ENCODE measurements at regions not wholly inside any gene's neighbourhood (a gene's known extent, or its start where the extent isn't known, plus 50 kb on each side); places are given as distances from the start of the nearest gene placed in this dataset.
"Not testable (repeated sequence)": the region's sequence is repeated elsewhere in the genome, so short reads cannot be mapped to it uniquely, and the experiment has no call there.

DNA sequence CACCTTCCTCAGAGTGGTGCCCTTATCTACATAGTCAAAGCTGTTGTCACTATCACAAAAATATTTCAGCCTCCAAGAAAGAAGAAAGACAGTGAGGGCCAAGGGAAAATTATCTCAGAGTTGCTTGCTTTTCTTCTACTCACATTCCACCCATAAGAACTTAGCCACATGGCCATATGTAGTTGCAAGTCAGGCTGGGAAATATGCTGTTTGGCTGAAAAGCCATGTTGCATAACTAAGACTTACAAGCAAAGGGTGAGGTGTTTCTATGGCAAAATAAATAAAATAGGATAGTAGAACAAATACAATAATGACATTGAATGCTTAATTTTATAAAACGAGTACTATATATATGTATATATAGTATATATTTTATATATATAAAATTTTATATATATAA lies 365.9 kb upstream of the PABPC4L start:
- no peak for DNase-seq

GRCh38 chr4:134560728-134561127 lies 359.1 kb upstream of the PABPC4L start:
- DNase-seq: no peak

DNA sequence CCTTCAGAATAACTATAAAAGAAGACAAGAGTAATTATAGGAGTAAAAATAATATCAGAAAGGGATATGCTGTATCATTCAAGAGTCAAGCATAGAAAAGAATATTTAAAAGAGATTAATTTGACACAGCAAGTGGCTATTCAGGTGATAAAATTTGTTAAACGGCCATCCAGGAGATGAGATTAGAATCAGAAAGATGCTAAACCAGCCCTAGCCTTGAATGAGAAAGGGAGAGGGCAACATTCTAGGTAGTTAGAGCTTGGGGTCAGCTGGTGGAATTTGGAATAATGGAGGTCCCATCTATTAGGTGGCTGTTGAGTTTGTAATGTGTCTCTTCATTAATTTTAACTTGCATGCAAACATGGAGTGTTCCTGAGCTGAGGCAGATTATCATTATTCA lies 350.5 kb upstream of the PABPC4L start:
- no peak for DNase-seq

DNA sequence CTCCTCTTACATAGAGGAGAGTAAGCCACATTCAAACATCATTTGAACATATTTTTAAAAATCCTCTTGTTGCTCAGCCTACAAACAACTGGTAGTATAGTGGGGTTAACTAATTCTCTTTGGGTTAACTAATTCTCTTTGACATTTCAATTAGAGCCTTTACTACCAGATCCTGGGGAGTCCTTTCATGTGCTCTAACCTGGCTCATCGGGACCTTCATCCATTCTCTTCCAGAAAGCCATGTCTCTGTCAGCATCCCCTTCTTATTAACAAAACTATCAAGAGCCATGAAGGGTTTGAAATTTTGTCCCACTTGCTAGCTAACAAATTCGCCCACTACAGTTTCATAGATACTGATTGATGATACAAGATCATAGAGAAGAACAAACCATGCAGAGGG lies 349.8 kb upstream of the PABPC4L start:
- DNase-seq: no peak

DNA sequence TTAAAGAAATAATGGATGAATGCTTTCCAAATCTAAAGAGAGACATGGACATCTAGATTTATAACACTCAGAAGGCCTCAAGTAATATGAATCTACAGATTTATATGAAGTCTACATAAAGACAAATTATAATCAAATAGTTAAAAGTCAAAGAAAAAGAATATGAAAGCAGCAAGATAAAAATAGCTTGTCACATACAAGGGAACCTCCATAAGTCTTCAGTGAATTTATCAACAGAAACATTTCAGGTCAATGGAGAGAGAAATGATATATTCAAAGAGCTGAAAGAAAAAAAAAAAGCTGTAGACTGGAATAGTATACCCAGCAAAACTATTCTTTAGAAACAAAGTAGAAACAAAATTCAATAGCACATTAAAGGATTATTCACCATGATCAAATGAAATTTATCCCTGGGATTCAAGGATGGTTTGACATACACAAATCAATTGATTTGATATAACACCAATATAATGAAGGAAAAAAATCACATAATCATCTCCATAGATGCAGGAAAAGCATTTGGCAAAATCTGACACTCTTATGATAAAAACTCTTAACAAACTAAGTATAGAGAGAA lies 346.6 kb upstream of the PABPC4L start:
- DNase-seq: no peak

DNA sequence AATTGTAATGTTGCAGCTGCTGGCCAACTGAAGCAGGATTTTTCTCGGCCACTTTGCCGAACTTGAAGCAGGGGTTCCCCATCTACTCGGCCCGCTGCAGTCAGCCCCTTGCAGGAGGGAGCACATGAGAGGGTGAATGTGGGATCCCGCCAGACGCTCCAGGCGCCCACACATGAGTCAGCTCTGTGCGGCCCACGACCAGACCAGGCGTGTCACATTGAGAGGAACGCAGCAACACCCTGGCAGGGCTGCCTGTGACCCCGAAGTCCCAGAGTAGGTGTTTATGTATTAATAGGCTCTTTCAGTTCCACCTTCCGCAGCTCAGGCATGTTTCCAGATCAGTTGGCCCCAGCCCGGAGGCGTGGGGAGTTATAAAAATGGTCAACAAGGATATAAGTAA lies 344.7 kb upstream of the PABPC4L start:
- DNase-seq: no peak

DNA sequence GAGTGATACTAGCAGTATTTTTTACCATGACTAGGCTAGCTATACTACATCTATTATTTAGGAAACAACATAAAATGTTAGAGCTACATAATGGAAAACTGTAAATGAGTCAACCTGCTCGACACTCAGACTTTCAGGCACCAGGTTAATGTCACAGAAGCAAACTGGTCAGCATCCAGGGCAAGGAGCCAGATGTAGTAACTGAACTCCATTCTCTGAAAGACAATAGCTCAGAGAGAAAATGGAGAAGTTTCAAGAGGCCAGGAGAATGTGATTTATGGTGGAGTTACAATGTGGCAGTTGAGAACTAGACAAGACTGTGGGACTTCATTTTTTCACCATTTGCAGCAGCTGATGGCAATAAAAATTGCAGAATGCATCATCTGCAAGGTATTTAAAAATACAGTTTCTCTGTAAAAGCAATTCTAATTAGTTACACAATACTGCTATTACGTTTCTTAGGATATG lies 342.7 kb upstream of the PABPC4L start:
- peak; percentile 30 for DNase-seq

GRCh38 chr4:134540588-134540987 lies 339.0 kb upstream of the PABPC4L start:
- DNase-seq: no peak

DNA sequence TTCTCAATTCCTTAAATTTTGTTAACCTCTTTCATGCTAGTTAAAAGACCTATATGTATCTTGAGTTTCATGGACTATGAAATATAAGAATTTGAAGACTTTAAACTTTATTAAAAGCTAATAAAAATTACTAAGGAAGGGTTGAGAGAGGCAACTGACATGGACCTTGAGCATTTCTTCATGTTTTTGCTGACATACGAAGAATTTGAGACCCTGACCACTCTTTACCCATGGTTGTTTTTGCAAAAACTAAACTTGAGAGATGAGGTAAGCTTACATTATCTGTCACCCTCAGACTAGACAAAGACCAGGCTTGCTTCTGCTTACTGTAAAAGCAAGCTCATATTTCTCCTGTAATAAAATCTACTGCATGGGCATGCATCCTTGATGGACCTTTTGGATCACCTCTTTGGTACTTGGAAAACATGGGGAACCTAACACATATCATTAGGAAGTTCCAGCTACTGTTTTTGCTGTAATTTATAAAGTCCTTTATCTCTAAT lies 338.2 kb upstream of the PABPC4L start:
- DNase-seq: no peak

GRCh38 chr4:134537701-134538100 lies 336.1 kb upstream of the PABPC4L start:
- no peak for DNase-seq

DNA sequence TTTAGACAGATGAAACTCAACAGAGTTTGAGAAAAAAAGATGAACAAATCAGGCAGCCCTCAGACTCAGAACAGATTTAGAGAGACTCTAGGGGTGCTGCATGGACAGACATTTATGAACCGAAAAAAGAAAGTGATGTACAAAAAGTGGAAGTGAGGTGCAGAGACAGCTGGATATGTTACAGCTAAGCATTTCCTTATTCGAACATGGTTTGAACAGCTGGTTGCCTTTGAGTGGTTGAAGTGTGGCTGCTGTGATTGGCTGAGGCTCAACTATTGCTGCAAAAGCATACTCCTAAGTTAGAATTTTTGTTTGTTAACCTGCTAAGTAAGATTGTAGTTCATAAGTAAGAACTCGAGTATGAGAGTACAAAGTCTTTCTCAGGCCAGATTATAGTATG lies 331.5 kb upstream of the PABPC4L start:
- no peak for DNase-seq

- DNase-seq: no peak
These were observed 329.4 kb upstream of the PABPC4L start for GRCh38 chr4:134531013-134531412.

DNA sequence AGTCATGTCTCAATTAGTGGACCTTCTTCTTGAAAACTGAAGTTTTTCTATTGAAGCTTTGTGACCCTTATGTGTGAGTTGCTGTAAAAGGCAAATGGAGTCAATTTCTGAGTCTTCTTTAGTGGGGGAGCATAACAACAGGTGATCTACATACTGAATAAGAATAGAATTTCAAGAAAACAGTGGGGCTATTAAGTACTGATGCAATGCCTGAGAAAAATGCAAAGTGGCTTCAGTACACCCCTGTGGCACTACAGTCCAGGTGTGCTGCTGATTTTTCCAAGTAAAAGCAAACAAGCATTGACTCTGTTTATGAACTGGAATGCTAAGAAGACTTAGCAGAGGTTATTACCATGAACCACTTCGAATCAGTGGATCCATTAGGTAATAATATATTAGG lies 328.0 kb upstream of the PABPC4L start:
- DNase-seq: no peak

GRCh38 chr4:134518574-134519217 lies 317.1 kb upstream of the PABPC4L start:
- no peak for DNase-seq

DNA sequence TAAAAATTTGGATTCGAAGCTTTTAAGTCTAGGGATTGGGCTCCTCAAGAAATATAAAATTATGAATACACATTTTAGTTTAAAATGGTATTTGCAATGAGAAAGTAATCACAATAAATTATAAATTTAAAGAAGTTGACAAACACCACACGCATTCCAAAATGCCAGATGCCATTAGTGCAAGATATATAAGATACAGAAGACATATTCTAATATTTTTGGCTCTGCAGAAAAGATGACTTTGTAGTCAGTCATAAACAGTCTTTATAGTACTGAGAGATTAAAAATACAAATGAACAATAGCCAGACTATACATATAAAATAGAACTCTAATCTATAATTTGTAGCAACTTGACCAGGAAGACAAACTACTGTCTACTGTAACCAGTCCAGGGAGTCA lies 309.0 kb upstream of the PABPC4L start:
- no peak for DNase-seq

DNA sequence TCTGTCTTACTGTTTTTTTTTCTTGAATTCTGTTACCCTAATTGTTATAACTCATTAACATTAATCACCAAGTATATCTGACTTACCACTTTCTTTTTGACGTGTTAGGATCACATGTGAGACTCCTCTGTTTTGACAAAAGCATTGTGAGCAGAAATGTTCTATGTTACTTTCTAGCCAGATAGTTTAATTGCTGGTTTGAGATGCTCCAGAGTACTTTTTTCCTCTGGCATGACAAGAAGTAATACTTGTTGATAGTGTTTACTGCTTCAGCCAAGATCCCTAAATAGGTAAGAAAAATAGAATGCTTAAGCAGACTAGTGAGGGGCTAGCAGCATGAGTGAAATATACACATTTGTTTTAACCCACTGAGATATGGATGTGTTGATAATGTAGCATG lies 303.9 kb upstream of the PABPC4L start:
- no peak for DNase-seq

GRCh38 chr4:134501973-134502643 lies 300.5 kb upstream of the PABPC4L start:
- no peak for DNase-seq

DNA sequence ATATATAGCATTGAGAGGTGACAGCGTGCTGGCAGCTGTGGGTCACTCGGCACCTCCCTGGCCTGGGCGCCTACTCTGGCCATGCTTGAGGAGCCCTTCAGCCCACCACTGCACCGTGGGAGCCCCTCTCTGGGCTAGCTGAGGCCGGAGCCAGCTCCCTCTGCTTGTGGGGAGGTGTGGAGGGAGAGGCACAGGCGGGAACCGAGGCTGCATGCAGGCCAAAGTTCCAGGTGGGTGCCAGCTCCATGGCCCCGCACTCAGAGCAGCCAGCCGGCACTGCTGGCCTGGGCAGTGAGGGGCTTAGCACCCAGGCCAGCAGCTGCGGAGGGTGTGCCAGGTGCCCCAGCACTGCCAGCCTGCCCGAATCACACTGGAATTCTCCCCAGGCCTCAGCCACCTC lies 299.9 kb upstream of the PABPC4L start:
- DNase-seq: not testable (repeated sequence)

DNA sequence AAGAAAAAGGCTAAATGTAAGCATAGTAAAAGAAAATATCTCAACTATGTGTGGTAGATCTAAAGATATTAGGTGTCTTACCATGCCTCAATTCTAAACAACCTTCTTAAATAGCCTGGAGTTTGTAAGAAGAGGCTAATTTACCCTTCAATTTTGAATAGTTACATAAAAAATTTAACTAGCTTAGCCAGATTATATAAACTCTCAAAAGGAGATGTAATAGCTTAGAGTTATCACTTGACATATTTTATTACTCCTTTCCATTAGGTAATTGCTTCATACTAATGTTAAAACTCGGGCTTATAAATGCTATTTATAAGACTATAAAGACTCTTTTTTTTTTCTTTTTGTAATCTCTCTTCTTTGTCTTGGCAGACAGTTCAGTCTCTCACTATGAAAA lies 297.5 kb upstream of the PABPC4L start:
- DNase-seq: no peak

DNA sequence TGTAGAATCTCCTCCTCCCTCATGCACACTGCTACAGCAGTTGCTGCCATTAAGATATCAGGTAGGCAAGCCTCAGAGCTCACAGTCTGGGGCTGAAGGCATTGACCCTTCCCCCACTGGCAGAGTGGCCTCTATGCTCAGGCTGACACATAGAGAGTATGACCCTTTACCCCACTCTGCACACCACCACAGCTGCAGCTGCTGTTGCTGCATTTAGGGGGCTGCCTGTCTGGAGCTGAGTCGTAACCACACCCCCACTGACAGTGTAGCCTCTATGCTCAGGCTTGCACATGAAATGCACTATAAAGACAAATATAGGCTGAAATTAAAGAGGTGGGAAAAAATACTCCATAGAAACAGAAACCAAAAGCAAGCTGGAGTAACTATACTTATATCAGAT lies 289.3 kb upstream of the PABPC4L start:
- no peak for DNase-seq

DNA sequence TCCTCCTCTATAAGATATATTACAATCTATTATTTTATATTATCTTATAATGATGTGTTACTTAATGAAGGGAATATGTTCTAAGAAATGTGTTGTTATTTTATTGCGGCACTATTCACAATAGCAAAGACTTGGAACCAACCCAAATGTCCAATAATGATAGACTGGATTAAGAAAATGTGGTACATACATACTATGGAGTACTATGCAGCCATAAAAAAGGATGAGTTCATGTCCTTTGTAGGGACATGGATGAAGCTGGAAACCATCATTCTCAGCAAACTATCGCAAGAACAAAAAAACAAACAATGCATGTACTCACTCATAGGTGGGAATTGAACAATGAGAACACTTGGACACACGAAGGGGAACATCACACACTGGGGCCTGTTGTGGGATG lies 281.9 kb upstream of the PABPC4L start:
- DNase-seq: not testable (repeated sequence)

DNA sequence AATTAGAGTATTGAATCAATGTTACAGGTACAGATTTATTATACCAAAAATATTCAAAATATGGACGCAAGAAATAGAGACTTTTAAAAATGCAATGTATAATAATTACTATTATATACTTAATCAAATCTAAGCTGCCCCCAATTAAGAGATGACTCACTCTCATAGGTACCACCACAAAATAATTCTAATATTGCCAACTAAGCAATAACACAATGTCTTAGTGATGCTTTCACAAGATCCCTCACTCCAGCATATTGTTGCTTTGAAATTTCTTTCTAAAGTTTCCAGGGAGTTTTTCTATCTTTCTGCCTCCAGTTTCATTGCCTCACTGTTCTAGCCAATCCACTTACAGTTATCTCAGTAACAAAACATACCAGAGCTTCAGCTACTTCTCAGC lies 270.0 kb upstream of the PABPC4L start:
- no peak for DNase-seq

DNA sequence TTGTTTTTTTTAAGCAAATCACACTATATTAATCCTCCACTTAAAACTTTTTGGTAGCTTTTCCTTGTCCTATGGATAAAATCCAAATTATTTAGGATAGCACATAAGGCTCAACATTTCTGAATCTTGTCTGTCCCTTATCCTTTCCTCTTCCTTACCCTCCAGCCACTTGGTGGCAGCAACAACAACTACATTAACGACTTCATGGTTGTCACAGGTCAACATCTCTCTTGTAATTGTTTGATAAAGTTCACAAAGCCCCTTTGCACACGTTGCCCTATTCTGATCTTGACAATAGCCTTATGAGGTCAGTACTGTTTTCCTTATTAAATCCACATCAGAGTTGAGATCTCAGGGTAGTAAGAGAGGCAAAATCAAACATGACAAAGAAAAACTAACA lies 269.0 kb upstream of the PABPC4L start:
- DNase-seq: no peak

GRCh38 chr4:134465417-134465816 lies 263.8 kb upstream of the PABPC4L start:
- no peak for DNase-seq

Measured in SHP77 treated with DMSO at 0.1 percent for 48 hours (cell line).